H9 (cell line): ENCODE measurements at regions not wholly inside any gene's neighbourhood (a gene's known extent, or its start where the extent isn't known, plus 50 kb on each side); places are given as distances from the start of the nearest gene placed in this dataset.
"Not testable (repeated sequence)": the region's sequence is repeated elsewhere in the genome, so short reads cannot be mapped to it uniquely, and the experiment has no call there.

Experiments used
- DNase-seq: peaks from one replicate; pipeline ENCODE4 v3.0.0-alpha.2; 2017
- H2AFZ ChIP-seq: one replicate; pipeline ENCODE4 v1.6.1; 2013; ENCODE audit warnings: mild to moderate bottlenecking, low read length, control low read depth, moderate library complexity
- H2AK5ac ChIP-seq: 2 replicates; pipeline ENCODE4 v1.6.1; 2013; ENCODE audit warnings: low read length, control low read depth, mixed read lengths; ENCODE audit not compliant: insufficient read length
- H2BK120ac ChIP-seq: one replicate; pipeline ENCODE4 v1.6.1; 2013; ENCODE audit warnings: low read depth, mild to moderate bottlenecking, low read length, control low read depth, inconsistent platforms; ENCODE audit not compliant: poor library complexity, severe bottlenecking
- H2BK12ac ChIP-seq: 2 replicates; pipeline ENCODE4 v1.6.1; 2013; ENCODE audit warnings: low read length, control low read depth, mixed read lengths, low read depth; ENCODE audit not compliant: insufficient read length
- H2BK15ac ChIP-seq: 2 replicates; pipeline ENCODE4 v1.6.1; 2013; ENCODE audit warnings: low read depth, low read length, control low read depth
- H2BK20ac ChIP-seq: one replicate; pipeline ENCODE4 v1.6.1; 2013; ENCODE audit warnings: low read depth, mild to moderate bottlenecking, low read length, control low read depth, inconsistent platforms; ENCODE audit not compliant: poor library complexity, severe bottlenecking
- H2BK5ac ChIP-seq: 2 replicates; pipeline ENCODE4 v1.6.1; 2013; ENCODE audit warnings: low read length, control low read depth, mixed read lengths; ENCODE audit not compliant: insufficient read length
- H3K14ac ChIP-seq: 2 replicates; pipeline ENCODE4 v1.6.1; 2013; ENCODE audit warnings: low read length, control low read depth; ENCODE audit not compliant: insufficient read depth
- H3K18ac ChIP-seq: 2 replicates; pipeline ENCODE4 v1.6.1; 2013; ENCODE audit warnings: low read depth, mild to moderate bottlenecking, mixed read lengths, low read length, control low read depth; ENCODE audit not compliant: insufficient read length
- H3K23ac ChIP-seq: 2 replicates; pipeline ENCODE4 v1.6.1; 2013; ENCODE audit warnings: low read length, control low read depth, mixed read lengths, low read depth; ENCODE audit not compliant: insufficient read length
- H3K23me2 ChIP-seq: 2 replicates; pipeline ENCODE4 v1.6.1; 2013; ENCODE audit warnings: low read depth, mild to moderate bottlenecking, mixed read lengths, low read length, control low read depth; ENCODE audit not compliant: insufficient read length, poor library complexity, severe bottlenecking
- H3K27ac ChIP-seq: 2 replicates; pipeline ENCODE4 v1.5.1; 2013; ENCODE audit warnings: low read length, control low read depth, mixed read lengths, low read depth; ENCODE audit not compliant: insufficient read length
- H3K27me3 ChIP-seq: 2 replicates; pipeline ENCODE4 v1.6.1; 2013; ENCODE audit warnings: low read length, control low read depth, inconsistent platforms; ENCODE audit not compliant: insufficient read depth
- H3K4ac ChIP-seq: 2 replicates; pipeline ENCODE4 v1.6.1; 2013; ENCODE audit warnings: low read depth, mild to moderate bottlenecking, control low read depth, inconsistent platforms, low read length, moderate library complexity
- H3K4me1 ChIP-seq: 2 replicates; pipeline ENCODE4 v1.6.1; 2013; ENCODE audit warnings: low read length, control low read depth, inconsistent platforms; ENCODE audit not compliant: insufficient read depth
- H3K4me2 ChIP-seq: 2 replicates; pipeline ENCODE4 v1.6.1; 2013; ENCODE audit warnings: low read length, control low read depth, mixed read lengths; ENCODE audit not compliant: insufficient read length, insufficient read depth
- H3K56ac ChIP-seq: 2 replicates; pipeline ENCODE4 v1.6.1; 2013; ENCODE audit warnings: low read depth, mild to moderate bottlenecking, mixed read lengths, low read length, control low read depth; ENCODE audit not compliant: insufficient read length
- H3K79me1 ChIP-seq: 2 replicates; pipeline ENCODE4 v1.6.1; 2013; ENCODE audit warnings: low read depth, mild to moderate bottlenecking, moderate library complexity, low read length, control low read depth, inconsistent platforms; ENCODE audit not compliant: insufficient read depth, poor library complexity, severe bottlenecking
- H3K79me2 ChIP-seq: 2 replicates; pipeline ENCODE4 v1.6.1; 2013; ENCODE audit warnings: low read length, control low read depth, inconsistent platforms; ENCODE audit not compliant: insufficient read depth
- H3K9ac ChIP-seq: 2 replicates; pipeline ENCODE4 v1.6.1; 2013; ENCODE audit warnings: low read length, control low read depth, mixed read lengths; ENCODE audit not compliant: insufficient read length; ENCODE audit errors: extremely low read depth
- H3K9me3 ChIP-seq: one replicate; pipeline ENCODE4 v1.6.1; 2013; ENCODE audit warnings: low read depth, low read length, inconsistent platforms; ENCODE audit not compliant: control insufficient read depth
- H3T11ph ChIP-seq: one replicate; pipeline ENCODE4 v1.6.1; 2013; ENCODE audit warnings: mild to moderate bottlenecking, low read length, control low read depth, inconsistent platforms
- H4K20me1 ChIP-seq: one replicate; pipeline ENCODE4 v1.6.1; 2013; ENCODE audit not compliant: control insufficient read depth, insufficient read length, insufficient read depth
- H4K5ac ChIP-seq: 2 replicates; pipeline ENCODE4 v1.6.1; 2013; ENCODE audit warnings: low read depth, mild to moderate bottlenecking, mixed read lengths, low read length, control low read depth; ENCODE audit not compliant: insufficient read length
- H4K8ac ChIP-seq: replicated peaks from 2 replicates; pipeline ENCODE4 v1.6.1; 2013; ENCODE audit warnings: low read length, control low read depth, mixed read lengths, low read depth; ENCODE audit not compliant: insufficient read length
- H4K91ac ChIP-seq: 2 replicates; pipeline ENCODE4 v1.6.1; 2013; ENCODE audit warnings: low read depth, mild to moderate bottlenecking, moderate library complexity, mixed read lengths, low read length, control low read depth; ENCODE audit not compliant: insufficient read length
- H3K27ac Mint-ChIP-seq, 3 experiments: 2 replicates in 2 of 3; 3 replicates in 1 of 3; pipeline ENCODE4 v1.8.0; 2020 to 2021; ENCODE audit warnings: mixed read lengths in 3 of 3, mild to moderate bottlenecking in 1 of 3, moderate library complexity in 1 of 3
- H3K27me3 Mint-ChIP-seq: 2 replicates; pipeline ENCODE4 v1.8.0; 2021; ENCODE audit warnings: low read depth, mild to moderate bottlenecking, moderate library complexity, mixed read lengths
- H3K36me3 Mint-ChIP-seq, 3 experiments: 2 replicates in 2 of 3; 3 replicates in 1 of 3; pipeline ENCODE4 v1.8.0; 2020 to 2021; ENCODE audit warnings: low read depth in 3 of 3, mixed read lengths in 3 of 3; ENCODE audit not compliant: insufficient read depth in 1 of 3
- H3K4me1 Mint-ChIP-seq, 2 experiments: 2 replicates each; pipeline ENCODE4 v1.8.0; 2020; ENCODE audit warnings: mixed read lengths in 2 of 2
- H3K4me3 Mint-ChIP-seq, 2 experiments: 2 replicates in 1 of 2; 3 replicates in 1 of 2; pipeline ENCODE4 v1.8.0; 2020 to 2021; ENCODE audit warnings: mild to moderate bottlenecking in 2 of 2, mixed read lengths in 2 of 2, moderate library complexity in 1 of 2
- H3K9me3 Mint-ChIP-seq, 2 experiments: 2 replicates in 1 of 2; 3 replicates in 1 of 2; pipeline ENCODE4 v1.8.0; 2020; ENCODE audit warnings: mild to moderate bottlenecking in 2 of 2, mixed read lengths in 2 of 2, moderate library complexity in 1 of 2
- CTCF ChIP-seq: fragments of 200-600 bp; sonication (generic); conservative IDR thresholded peaks from 3 replicates; pipeline ENCODE4 v1.8.0; 2021; ENCODE audit warnings: antibody characterized with exemption, mild to moderate bottlenecking
- WGBS: extraction: QIAGEN DNeasy Blood & Tissue Kit; methylation state at CpG from one replicate; pipeline ENCODE4 v1.1.7; 2013; ENCODE audit warnings: missing lambda C conversion rate, low lambda C conversion rate, mixed read lengths; ENCODE audit not compliant: insufficient read length; ENCODE audit errors: extremely low coverage; 5-methylcytosine and 5-hydroxymethylcytosine counted together

GRCh38 chr3:86378829-86379228, 612.1 kb downstream of the VGLL3 start:
- WGBS: no CpG with 5 or more reads among the region's 2 CpGs
- Histone ChIP-seq H3K56ac (no peak overlapping the region), H4K8ac (no peak overlapping the region), H3K4me1 (peaks cover 3% of the 10 kb centered on the region; the same call in 1 of the 2 replicates), H2BK15ac (no peak overlapping the region), H3K23ac (no peak overlapping the region), H2AFZ (no peak overlapping the region), H2BK5ac (no peak overlapping the region), H3K27ac (no peak overlapping the region), H3K79me2 (no peaks in the 10 kb centered on the region), H3K4ac (no peak overlapping the region), H2AK5ac (no peak overlapping the region), H2BK12ac (no peak overlapping the region), H3K23me2 (no peaks in the 10 kb centered on the region), H3K18ac (no peak overlapping the region), H4K20me1 (no peaks in the 10 kb centered on the region), H3K4me2 (no peak overlapping the region), H3K14ac (no peak overlapping the region), H3K27me3 (no peaks in the 10 kb centered on the region), H3T11ph (no peak overlapping the region), H4K91ac (no peak overlapping the region), H3K9ac (no peak overlapping the region), H3K9me3 (no peaks in the 10 kb centered on the region), H2BK120ac (no peak overlapping the region), H2BK20ac (no peak overlapping the region), H3K79me1 (no peaks in the 10 kb centered on the region), H4K5ac (no peak overlapping the region)
- H3K27me3 Mint-ChIP-seq: no peaks in the 10 kb centered on the region
- no peak overlapping the region for H3K4me3 Mint-ChIP-seq
- TF ChIP-seq CTCF: no peak
- peaks cover 0 to under 1% of the 10 kb centered on the region in 2 experiments; a peak in 1 of 5 replicates for H3K9me3 Mint-ChIP-seq
- H3K27ac Mint-ChIP-seq: no peak overlapping the region
- H3K4me1 Mint-ChIP-seq: peaks cover 32 to 36% of the 10 kb centered on the region in 2 experiments
- DNase-seq: no peak
- peaks cover 0 to 16% (median 0%) of the 10 kb centered on the region in 3 experiments; a peak in 5 of 7 replicates for H3K36me3 Mint-ChIP-seq

- not testable (repeated sequence) for H4K91ac ChIP-seq, H4K5ac ChIP-seq, H3K9me3 Mint-ChIP-seq, H3K27me3 Mint-ChIP-seq, H4K8ac ChIP-seq, H2BK5ac ChIP-seq, H3K36me3 Mint-ChIP-seq, H3K79me2 ChIP-seq, DNase-seq, H2BK120ac ChIP-seq, H4K20me1 ChIP-seq, H3K4me1 ChIP-seq, H3K27ac ChIP-seq, H3K4ac ChIP-seq, H3T11ph ChIP-seq, H3K27ac Mint-ChIP-seq, H2BK12ac ChIP-seq, H3K18ac ChIP-seq, H3K14ac ChIP-seq, H3K27me3 ChIP-seq, H2AFZ ChIP-seq, H2AK5ac ChIP-seq, H3K23me2 ChIP-seq, H3K4me2 ChIP-seq, H3K56ac ChIP-seq, H2BK15ac ChIP-seq, H3K23ac ChIP-seq, H3K9ac ChIP-seq, H2BK20ac ChIP-seq, H3K79me1 ChIP-seq, H3K9me3 ChIP-seq, H3K4me3 Mint-ChIP-seq
- H3K4me1 Mint-ChIP-seq: peaks cover 10 to 17% of the 10 kb centered on the region in 2 experiments
- no CpG with 5 or more reads among the region's 6 CpGs for WGBS
Observed at GRCh38 chr3:86335566-86335965, 655.4 kb downstream of the VGLL3 start.
